ENCODE measurements at regions not wholly inside any gene's neighbourhood (a gene's known extent, or its start where the extent isn't known, plus 50 kb on each side); places are given as distances from the start of the nearest gene placed in this dataset.

DNA sequence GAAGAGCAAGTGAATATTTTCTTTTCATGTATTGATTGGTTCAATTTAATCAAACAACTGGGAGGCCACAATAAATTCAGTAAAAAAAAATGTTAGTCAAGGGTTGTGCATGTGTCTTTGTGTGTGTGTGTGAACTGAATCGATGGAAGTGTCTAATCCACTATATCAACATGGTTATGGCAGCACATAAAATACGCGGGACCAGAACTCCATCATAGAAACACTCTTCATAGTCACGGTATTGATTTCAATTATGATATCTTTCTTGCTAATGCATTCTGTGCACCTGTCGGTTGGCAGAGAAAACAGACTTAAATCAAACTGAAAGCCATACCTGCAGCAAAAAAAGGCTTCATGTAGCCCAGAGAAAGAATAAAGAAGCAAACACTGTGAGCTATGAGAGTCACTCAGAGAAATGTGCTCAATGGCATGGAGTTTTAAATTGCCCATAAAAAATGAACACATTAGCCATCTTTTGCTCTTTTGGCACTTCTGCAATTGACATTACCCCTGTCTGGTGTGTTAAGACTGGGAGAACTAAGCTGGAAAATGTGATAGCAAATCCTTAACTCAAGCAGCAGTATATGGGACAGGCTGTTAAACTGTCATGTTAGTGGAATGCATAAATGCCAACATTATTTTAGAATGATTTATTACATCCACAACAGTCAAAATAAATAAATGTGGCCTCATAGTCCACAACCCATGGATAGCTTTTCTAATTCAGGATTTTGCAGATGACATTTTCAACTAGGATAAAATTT is 642.4 kb upstream of the C9orf72 start:
- Histone ChIP-seq H3K27ac (ENCODE audit: low read length) (no peak overlapping the region), H3K4me1 (ENCODE audit: control insufficient read depth, insufficient read depth, low read length) (no peaks in the 10 kb centered on the region), H3K4me3 (ENCODE audit: low read depth in 2 of 2, low read length in 2 of 2) (no peak overlapping the region), H3K36me3 (ENCODE audit: control insufficient read depth, insufficient read depth, low read length) (no peaks in the 10 kb centered on the region), H3K9me3 (ENCODE audit: control insufficient read depth, insufficient read depth, low read depth, low read length) (no peaks in the 10 kb centered on the region), H3K27me3 (ENCODE audit: control insufficient read depth, insufficient read depth, low read length) (no peaks in the 10 kb centered on the region)
- intact Hi-C loops (cut with micrococcal nuclease; ENCODE audit: unreplicated experiment) (no loop called here), in situ Hi-C loops (cut with HindIII; ENCODE audit: low pct_unique_long_range_greater_than_20kb, low sequenced_read_pairs) (no loop called here)
- ChIA-PET POLR2A (no interaction called here), CTCF (no interaction called here)
- no peak for ATAC-seq
- no peak for DNase-seq (ENCODE audit: low read depth, low spot score)
- TF ChIP-seq TCF7L2 (IDR thresholded peaks at IDR 0.05; ENCODE audit: low read depth, low read length) = no peak
- TF ChIP-seq, protein P1, sequence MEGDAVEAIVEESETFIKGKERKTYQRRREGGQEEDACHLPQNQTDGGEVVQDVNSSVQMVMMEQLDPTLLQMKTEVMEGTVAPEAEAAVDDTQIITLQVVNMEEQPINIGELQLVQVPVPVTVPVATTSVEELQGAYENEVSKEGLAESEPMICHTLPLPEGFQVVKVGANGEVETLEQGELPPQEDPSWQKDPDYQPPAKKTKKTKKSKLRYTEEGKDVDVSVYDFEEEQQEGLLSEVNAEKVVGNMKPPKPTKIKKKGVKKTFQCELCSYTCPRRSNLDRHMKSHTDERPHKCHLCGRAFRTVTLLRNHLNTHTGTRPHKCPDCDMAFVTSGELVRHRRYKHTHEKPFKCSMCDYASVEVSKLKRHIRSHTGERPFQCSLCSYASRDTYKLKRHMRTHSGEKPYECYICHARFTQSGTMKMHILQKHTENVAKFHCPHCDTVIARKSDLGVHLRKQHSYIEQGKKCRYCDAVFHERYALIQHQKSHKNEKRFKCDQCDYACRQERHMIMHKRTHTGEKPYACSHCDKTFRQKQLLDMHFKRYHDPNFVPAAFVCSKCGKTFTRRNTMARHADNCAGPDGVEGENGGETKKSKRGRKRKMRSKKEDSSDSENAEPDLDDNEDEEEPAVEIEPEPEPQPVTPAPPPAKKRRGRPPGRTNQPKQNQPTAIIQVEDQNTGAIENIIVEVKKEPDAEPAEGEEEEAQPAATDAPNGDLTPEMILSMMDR (IDR thresholded peaks at IDR 0.05) = no peak
- no peak for TF ChIP-seq POLR2AphosphoS5 (IDR thresholded peaks at IDR 0.05; ENCODE audit: low read depth, low read length)
- no peak for TF ChIP-seq SIN3A (IDR thresholded peaks at IDR 0.05; ENCODE audit: borderline replicate concordance, insufficient read depth, low read depth, low read length)
- TF ChIP-seq, protein P2, sequence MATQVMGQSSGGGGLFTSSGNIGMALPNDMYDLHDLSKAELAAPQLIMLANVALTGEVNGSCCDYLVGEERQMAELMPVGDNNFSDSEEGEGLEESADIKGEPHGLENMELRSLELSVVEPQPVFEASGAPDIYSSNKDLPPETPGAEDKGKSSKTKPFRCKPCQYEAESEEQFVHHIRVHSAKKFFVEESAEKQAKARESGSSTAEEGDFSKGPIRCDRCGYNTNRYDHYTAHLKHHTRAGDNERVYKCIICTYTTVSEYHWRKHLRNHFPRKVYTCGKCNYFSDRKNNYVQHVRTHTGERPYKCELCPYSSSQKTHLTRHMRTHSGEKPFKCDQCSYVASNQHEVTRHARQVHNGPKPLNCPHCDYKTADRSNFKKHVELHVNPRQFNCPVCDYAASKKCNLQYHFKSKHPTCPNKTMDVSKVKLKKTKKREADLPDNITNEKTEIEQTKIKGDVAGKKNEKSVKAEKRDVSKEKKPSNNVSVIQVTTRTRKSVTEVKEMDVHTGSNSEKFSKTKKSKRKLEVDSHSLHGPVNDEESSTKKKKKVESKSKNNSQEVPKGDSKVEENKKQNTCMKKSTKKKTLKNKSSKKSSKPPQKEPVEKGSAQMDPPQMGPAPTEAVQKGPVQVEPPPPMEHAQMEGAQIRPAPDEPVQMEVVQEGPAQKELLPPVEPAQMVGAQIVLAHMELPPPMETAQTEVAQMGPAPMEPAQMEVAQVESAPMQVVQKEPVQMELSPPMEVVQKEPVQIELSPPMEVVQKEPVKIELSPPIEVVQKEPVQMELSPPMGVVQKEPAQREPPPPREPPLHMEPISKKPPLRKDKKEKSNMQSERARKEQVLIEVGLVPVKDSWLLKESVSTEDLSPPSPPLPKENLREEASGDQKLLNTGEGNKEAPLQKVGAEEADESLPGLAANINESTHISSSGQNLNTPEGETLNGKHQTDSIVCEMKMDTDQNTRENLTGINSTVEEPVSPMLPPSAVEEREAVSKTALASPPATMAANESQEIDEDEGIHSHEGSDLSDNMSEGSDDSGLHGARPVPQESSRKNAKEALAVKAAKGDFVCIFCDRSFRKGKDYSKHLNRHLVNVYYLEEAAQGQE (IDR thresholded peaks at IDR 0.05; ENCODE audit: insufficient read depth in 1 of 2, low read depth in 2 of 2, low read length in 1 of 2) = no peak
- BruUV-seq (replicated peaks) = no TSS peak

DNA sequence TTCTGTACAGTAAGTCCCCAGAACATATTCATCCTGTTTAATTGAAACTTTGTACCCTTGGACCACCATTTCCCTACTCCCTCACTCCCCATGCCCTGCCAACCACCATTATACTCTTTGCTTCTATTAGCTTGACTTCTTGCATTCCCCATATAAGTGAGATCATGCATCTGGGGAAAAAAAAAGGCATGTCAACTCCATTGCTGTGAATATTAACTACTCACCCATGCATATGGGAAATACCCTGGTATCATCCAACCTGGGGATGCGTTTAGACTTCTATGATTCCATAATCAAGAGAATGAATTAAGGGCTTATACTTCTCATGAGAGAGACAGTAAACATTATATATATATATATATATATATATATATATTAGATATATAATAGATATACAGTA is 659.4 kb upstream of the C9orf72 start:
- in situ Hi-C loops (cut with HindIII; ENCODE audit: low pct_unique_long_range_greater_than_20kb, low sequenced_read_pairs) = no loop called here
- no TSS peak for BruUV-seq (replicated peaks)
- CTCF ChIA-PET = no interaction called here
- intact Hi-C loops (cut with micrococcal nuclease; ENCODE audit: unreplicated experiment) = no loop called here
- no peak for ATAC-seq
- POLR2A ChIA-PET = no interaction called here
- H3K4me3 ChIP-seq (ENCODE audit: low read depth in 2 of 2, low read length in 2 of 2) = no peak overlapping the region
- no peak for DNase-seq (ENCODE audit: low read depth, low spot score)
- no peaks in the 10 kb centered on the region; the same call in 1 of the 2 replicates for H3K36me3 ChIP-seq (ENCODE audit: control insufficient read depth, insufficient read depth, low read length)
- no peaks in the 10 kb centered on the region for H3K4me1 ChIP-seq (ENCODE audit: control insufficient read depth, insufficient read depth, low read length)
- no peak overlapping the region for H3K27ac ChIP-seq (ENCODE audit: low read length)
- no peak for TF ChIP-seq TCF7L2 (IDR thresholded peaks at IDR 0.05; ENCODE audit: low read depth, low read length)
- TF ChIP-seq, protein P2 (IDR thresholded peaks at IDR 0.05; ENCODE audit: insufficient read depth in 1 of 2, low read depth in 2 of 2, low read length in 1 of 2) = no peak
- TF ChIP-seq, protein P1 (IDR thresholded peaks at IDR 0.05) = no peak
- TF ChIP-seq SIN3A (IDR thresholded peaks at IDR 0.05; ENCODE audit: borderline replicate concordance, insufficient read depth, low read depth, low read length) = no peak
- no peak for TF ChIP-seq POLR2AphosphoS5 (IDR thresholded peaks at IDR 0.05; ENCODE audit: low read depth, low read length)
- no peaks in the 10 kb centered on the region for H3K27me3 ChIP-seq (ENCODE audit: control insufficient read depth, insufficient read depth, low read length)
- H3K9me3 ChIP-seq (ENCODE audit: control insufficient read depth, insufficient read depth, low read depth, low read length) = no peaks in the 10 kb centered on the region
